B cell (primary cell): ENCODE measurements at regions not wholly inside any gene's neighbourhood (a gene's known extent, or its start where the extent isn't known, plus 50 kb on each side); places are given as distances from the start of the nearest gene placed in this dataset.

Experiments used
- CTCF ChIP-seq: fragments of 200-600 bp; IDR thresholded peaks from one replicate; pipeline ENCODE4 v1.8.0; 2022; ENCODE audit warnings: antibody characterized with exemption, mild to moderate bottlenecking
- EZH2 ChIP-seq: IDR thresholded peaks from 2 replicates; pipeline ENCODE4 v1.6.1; 2012; ENCODE audit warnings: borderline replicate concordance, low read depth, mild to moderate bottlenecking, moderate library complexity, low read length; ENCODE audit not compliant: insufficient read depth, poor library complexity, severe bottlenecking

GRCh38 chr3:117645561-117646242 lies 936.1 kb downstream of the TUSC7 start:
- no peak for TF ChIP-seq CTCF
- TF ChIP-seq EZH2: no peak
